ENCODE measurements at regions not wholly inside any gene's neighbourhood (a gene's known extent, or its start where the extent isn't known, plus 50 kb on each side); places are given as distances from the start of the nearest gene placed in this dataset.

- intact Hi-C loops (cut with DNase I) = no loop called here
- no peak overlapping the region for H3K27ac ChIP-seq
- H3K4me3 ChIP-seq = no peak overlapping the region
- DNase-seq (no peak), ATAC-seq (no peak)
- WGBS, 3 donors = 90 to 95% (median 91%) methylated on average over 7 of the region's 7 CpGs
- no peaks in the 10 kb centered on the region for H3K27me3 ChIP-seq (ENCODE audit: insufficient read depth in 3 of 3, low read length in 2 of 3)
- TF ChIP-seq CTCF (IDR thresholded peaks at IDR 0.05) = no peak
- peaks cover 12% of the 10 kb centered on the region for H3K4me1 ChIP-seq
- no peaks in the 10 kb centered on the region for H3K9me3 ChIP-seq
- H3K36me3 ChIP-seq (ENCODE audit: insufficient read depth in 1 of 2, low read depth in 1 of 2) = no peaks in the 10 kb centered on the region
Measured at GRCh38 chr1:244236721-244237120, 185.6 kb downstream of the ZBTB18 start.

GRCh38 chr1:244237445-244237844, 186.4 kb downstream of the ZBTB18 start:
- TF ChIP-seq CTCF (IDR thresholded peaks at IDR 0.05) = no peak
- intact Hi-C loops (cut with DNase I) = no loop called here
- WGBS, 3 donors = 84 to 87% (median 86%) methylated on average over 8 of the region's 8 CpGs

GRCh38 chr1:244239261-244239770, 188.2 kb downstream of the ZBTB18 start:
- H3K4me3 ChIP-seq = no peak overlapping the region
- H3K4me1 ChIP-seq = peaks cover 8% of the 10 kb centered on the region
- intact Hi-C loops (cut with DNase I) = no loop called here
- H3K27me3 ChIP-seq (ENCODE audit: insufficient read depth in 3 of 3, low read length in 2 of 3) = no peaks in the 10 kb centered on the region
- no peaks in the 10 kb centered on the region for H3K9me3 ChIP-seq
- WGBS, 3 donors = 48 to 81% (median 51%) methylated on average over 4 of the region's 4 CpGs
- DNase-seq = no peak
- peak in 1 of 4 donors; percentile 59 for ATAC-seq
- no peaks in the 10 kb centered on the region for H3K36me3 ChIP-seq (ENCODE audit: insufficient read depth in 1 of 2, low read depth in 1 of 2)
- TF ChIP-seq CTCF (IDR thresholded peaks at IDR 0.05) = no peak
- peak overlapping the region; percentile 55 for H3K27ac ChIP-seq

More at GRCh38 chr1:244237445-244237844, 186.4 kb downstream of the ZBTB18 start:
- Histone ChIP-seq H3K27ac (no peak overlapping the region), H3K27me3 (ENCODE audit: insufficient read depth in 3 of 3, low read length in 2 of 3) (no peaks in the 10 kb centered on the region), H3K36me3 (ENCODE audit: insufficient read depth in 1 of 2, low read depth in 1 of 2) (no peaks in the 10 kb centered on the region), H3K4me1 (peaks cover 12% of the 10 kb centered on the region), H3K9me3 (no peaks in the 10 kb centered on the region), H3K4me3 (no peak overlapping the region)
- ATAC-seq (no peak), DNase-seq (no peak)

GRCh38 chr1:244241438-244241837, 190.4 kb downstream of the ZBTB18 start:
- intact Hi-C loops (cut with DNase I) = no loop called here
- Histone ChIP-seq H3K4me3 (no peak overlapping the region), H3K4me1 (no peaks in the 10 kb centered on the region), H3K36me3 (ENCODE audit: insufficient read depth in 1 of 2, low read depth in 1 of 2) (no peaks in the 10 kb centered on the region), H3K27me3 (ENCODE audit: insufficient read depth in 3 of 3, low read length in 2 of 3) (no peaks in the 10 kb centered on the region), H3K27ac (no peak overlapping the region), H3K9me3 (no peaks in the 10 kb centered on the region)
- 93 to 98% (median 93%) methylated on average over 4 of the region's 4 CpGs for WGBS, 3 donors
- DNase-seq = no peak
- no peak for TF ChIP-seq CTCF (IDR thresholded peaks at IDR 0.05)
- no peak for ATAC-seq

- 76 to 85% (median 79%) methylated on average over 5 of the region's 5 CpGs for WGBS, 3 donors
- intact Hi-C loops (cut with DNase I) = no loop called here
- H3K4me3 ChIP-seq = no peak overlapping the region
- ATAC-seq (no peak), DNase-seq (no peak)
- H3K27me3 ChIP-seq (ENCODE audit: insufficient read depth in 3 of 3, low read length in 2 of 3) = no peaks in the 10 kb centered on the region
- H3K4me1 ChIP-seq = no peaks in the 10 kb centered on the region
- no peak overlapping the region for H3K27ac ChIP-seq
- no peaks in the 10 kb centered on the region for H3K36me3 ChIP-seq (ENCODE audit: insufficient read depth in 1 of 2, low read depth in 1 of 2)
- TF ChIP-seq CTCF (IDR thresholded peaks at IDR 0.05) = no peak
- no peaks in the 10 kb centered on the region for H3K9me3 ChIP-seq
Measured at GRCh38 chr1:244242446-244242845, 191.4 kb downstream of the ZBTB18 start.
